RPMI7951 (cell line): ENCODE measurements at regions not wholly inside any gene's neighbourhood (a gene's known extent, or its start where the extent isn't known, plus 50 kb on each side); places are given as distances from the start of the nearest gene placed in this dataset.

ENCODE experiments used
- DNase-seq: peaks from one replicate; pipeline ENCODE4 v3.0.0-alpha.2; 2012; ENCODE audit warnings: low read depth

DNA sequence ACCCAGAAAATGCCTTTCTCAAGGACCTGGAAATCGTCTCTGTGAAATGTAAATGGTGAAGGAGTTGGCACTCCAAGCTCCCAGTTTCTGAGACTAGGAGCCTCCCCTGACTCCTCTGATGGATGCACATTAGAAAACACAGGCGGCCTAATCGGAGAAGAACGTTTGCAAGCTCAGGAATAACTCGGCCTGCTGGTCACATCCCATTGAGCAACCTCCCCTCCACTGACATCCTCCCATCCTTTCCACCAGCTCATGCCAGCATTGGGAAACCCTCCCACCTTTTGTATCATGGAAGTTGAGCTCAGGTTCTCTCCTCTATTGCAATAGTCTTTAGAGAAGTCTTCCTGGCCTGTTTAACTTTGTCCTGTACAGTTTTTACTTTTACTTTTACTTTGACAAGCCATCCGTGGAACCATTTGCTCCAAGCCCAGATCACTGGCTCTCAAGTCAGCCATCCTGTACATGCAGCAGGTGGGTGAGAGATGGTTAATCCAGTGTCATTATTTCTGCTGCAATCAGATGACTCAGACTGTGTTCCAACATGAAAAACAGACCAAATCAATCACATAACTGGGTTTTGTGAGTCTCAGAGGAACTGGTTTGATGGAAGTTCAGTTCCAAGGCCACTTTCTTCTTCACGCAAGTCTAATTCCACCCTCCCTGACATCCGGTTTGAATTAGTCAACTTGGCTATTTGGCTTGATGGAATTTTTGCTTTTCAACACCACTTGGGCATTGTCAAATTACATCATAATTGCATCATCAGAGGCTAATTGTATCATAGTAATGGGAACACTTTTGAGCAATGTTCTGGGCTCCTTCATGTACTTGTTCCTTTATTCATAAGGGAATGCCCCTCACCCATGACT, 619.4 kb upstream of the CDH4 start:
- no peak for DNase-seq

DNA sequence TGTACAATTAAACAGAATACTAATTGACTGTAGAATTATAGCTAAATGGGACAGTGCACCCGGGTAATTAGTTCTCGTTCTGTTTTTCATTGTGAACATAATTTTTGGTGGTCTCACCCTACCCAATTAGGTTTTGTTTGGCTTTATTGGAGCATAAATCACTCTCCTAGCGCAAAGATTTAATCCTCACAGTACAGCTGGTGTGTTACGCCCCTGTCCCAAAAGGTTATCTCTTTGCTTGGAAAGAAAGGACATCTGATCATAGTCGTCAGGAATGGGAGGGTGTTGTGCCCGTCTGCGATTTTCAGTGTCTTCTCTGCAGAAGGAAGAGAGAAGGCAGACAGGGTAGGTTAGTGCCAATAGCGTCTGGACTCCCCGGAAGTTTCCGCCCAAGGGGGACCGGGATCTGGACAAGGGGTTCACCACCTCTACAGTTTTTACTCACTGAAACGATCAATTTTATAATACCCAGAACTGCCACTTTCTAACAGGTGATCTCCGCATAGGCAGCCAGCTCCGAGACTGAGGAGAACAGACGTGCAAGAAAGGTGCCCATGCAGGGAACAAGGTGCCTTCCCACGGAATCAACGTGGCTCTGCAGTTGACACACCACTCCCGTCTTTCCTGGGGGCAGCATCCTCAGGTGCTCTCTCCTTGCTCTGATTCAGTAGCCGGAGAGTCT, 617.4 kb upstream of the CDH4 start:
- no peak for DNase-seq

DNA sequence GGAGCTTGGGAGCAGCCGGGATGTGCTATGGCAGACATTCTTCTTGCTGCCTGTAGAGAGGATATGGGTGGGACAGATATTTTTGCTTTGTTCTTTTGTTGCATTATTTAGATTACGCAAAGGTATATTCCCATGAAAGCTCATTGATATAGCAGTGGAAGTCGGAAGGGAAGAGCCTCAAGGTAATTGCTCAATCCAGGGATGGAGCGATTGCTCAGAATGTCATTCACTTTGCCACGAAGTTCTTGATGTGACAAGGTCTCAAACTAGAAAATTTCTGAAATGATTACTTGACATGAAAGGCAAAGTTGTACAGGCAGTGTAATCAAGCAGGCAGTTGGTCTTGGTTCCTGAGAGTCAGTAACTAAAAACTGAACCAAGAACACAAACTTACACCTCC, 615.6 kb upstream of the CDH4 start:
- no peak for DNase-seq

DNA sequence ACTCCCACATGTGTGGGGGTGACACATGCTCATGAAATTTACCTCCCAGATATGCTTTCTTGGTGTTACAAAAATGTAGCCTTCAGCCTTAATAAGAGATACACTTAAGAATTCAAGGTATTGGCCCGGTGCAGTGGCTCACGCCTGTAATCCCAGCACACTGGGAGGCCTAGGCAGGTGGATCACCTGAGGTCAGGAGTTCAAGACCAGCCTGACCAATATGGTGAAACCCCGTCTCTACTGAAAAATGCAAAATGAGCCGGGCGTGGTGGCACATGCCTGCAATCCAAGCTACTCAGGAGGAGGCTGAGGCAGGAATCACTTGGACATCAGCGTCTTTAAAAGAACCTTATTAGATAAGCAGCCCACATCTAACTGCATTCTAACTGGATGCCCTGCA, 614.3 kb upstream of the CDH4 start:
- DNase-seq: no peak

DNA sequence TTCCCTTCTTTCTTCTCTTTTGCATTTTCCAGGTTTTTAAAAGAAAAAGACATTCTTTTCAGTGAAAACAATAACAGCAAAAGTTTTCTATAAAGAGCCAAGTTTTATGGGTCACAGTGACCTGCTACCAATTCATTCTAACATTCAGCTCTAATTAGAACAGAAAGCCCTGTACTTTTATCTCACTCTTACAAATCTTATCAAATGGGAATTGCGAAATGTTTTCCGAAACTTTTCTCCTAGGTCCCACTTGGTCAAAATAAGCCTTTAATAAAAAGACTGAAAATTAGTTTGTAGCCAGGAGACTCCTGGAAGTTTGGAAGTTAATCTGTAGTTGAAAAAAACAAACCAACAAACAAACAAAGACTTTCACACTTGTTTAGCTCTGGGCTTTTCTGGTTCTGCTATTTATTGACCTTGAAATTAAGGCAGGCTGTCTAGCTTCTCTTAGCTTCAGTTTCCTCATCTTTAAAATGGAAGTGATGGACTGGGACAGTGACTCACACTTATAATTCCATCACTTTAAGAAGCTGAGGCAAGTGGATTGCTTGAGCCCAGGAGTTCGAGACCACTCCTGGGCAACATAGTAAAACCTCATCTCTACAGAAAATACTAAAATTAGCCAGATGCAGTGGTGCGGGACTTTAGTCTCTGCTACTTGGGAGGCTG, 613.5 kb upstream of the CDH4 start:
- DNase-seq: no peak

DNA sequence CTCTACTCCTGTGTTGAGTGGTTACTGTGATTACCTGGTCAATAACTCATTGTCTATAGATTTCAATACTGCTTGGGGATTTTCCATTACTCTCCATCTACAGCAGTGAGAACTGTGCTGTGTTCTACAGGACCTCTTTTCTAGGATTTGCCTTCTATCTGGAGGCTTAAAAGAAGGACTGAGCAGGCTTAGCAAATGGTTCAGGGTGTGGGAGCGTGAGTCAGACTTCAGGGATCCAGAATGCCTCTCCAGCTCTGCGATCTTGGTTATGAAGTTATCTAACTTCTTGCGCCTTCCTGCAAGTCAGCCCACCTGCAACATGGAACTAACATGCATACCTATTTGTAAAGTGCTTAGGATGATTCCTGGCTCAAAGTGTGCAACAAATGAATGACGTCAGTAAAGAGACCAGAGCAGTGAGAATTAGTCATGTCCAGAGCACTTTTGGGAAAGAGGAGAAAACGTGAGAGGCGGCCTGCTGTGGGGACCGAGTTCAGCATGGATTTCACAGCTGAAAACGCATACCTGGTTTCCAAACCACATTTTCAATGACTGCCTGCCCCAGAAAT, 610.1 kb upstream of the CDH4 start:
- DNase-seq: no peak

DNA sequence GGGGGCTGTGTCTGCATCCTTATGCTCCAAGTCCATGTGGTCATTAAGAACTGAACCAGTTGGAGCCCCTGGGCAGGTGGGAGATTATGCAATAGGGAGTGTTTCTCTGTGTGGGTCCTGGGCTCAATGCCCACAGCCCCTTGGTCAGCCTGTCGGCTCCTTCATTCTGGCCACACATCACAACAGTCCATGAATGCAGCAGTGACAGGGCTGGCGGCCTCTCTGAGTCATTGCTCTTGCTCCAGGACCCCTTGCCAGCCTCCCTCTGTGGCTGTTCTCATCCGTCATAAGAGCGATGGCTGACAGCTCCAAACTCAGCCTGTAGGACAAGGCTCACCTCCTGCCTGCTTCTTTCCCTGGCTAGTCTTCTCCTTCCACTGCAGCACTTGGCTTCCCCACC, 609.5 kb upstream of the CDH4 start:
- DNase-seq: no peak

DNA sequence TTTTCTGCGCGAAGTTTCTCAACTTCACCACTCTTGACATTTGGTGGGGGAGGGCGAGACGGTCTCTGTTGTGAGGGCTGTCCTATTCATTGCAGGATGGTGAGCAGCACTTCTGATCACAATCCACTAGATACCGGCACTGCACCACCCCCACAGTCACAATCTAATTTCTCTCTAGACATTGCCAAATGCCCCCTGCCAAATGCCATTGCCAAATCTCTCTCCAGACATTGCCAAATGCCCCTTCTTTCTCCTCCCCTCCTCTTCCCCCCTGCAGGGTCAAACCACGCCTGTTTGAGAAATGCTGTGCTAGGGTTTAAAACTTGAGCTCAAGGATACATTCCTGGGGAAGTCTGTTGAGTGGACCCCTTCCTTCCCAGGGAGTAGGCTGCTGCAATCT, 603.5 kb upstream of the CDH4 start:
- no peak for DNase-seq

DNA sequence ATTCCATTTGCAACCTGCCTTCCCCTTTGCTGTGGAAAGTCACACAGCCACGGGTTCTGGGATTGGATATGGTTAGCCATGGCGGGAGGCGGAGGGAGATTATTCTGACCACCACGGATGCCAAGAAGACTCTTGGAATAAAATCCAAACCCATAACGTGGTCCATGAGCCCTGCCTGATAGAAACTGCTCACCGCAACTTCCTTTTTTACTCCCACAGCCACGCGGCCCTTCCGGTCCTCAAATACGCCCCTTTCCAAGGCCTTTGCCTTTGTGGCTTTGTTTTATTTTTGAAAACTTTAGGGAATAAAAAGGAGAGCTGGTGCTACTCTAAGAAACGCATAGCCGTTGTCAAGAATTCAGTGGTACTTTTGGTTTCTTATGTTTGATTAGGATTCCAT, 602.5 kb upstream of the CDH4 start:
- no peak for DNase-seq

DNA sequence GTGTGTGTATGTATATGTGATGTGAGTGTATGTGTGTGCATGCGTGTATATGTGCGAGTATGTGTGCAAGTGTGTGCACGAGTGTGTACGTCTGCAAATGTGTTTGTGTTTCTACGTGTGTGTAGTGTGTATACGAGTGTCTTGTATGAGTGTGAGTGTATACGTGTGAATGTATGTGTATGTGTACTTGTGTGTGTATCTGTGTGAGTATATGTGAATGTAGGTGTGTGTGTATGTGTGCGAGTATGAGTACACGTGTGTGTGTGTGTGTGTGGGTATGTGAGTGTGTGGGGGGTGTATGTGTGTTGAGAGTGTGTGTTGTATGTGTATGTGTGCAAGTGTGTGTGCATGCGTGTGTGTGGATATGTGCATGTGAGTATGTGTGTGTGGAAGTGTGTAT, 602.0 kb upstream of the CDH4 start:
- DNase-seq: no peak

DNA sequence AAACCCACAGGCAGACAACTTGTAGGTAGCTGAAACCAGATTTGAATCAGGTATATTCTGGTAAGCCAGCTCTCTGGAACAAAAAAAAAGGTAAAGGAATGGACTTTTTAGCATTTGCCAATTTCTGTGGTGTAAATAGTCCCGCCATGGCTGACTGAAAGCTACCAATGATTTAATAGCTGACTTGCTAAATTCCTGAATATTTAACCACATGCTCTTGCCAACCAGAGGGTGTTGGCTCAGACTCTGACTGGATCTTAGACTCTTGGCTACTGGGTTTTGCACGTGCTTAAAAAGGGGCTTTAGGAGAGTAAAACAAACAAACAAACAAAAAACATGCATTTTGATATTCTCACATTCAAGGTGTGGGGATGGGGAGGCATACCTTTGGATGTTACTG, 600.0 kb upstream of the CDH4 start:
- no peak for DNase-seq

DNA sequence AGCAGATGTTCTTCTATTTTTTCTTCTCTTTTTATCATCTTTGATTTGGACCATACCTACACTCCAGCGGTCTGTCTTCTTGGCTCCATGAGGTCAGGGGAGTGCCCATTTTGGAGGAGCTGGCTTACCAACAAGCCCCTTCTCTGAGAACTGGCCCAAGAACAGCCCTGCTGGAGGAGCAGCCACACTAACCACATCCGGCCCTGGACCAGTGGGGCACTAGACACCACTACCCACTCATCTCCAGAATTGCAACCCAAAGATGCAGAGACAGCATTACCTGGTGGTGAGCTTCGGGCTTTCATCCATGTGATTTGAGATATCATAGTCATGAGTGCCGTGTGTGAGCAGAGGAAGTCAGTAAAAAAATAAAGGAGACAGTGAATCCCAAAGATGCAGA, 599.4 kb upstream of the CDH4 start:
- no peak for DNase-seq

DNA sequence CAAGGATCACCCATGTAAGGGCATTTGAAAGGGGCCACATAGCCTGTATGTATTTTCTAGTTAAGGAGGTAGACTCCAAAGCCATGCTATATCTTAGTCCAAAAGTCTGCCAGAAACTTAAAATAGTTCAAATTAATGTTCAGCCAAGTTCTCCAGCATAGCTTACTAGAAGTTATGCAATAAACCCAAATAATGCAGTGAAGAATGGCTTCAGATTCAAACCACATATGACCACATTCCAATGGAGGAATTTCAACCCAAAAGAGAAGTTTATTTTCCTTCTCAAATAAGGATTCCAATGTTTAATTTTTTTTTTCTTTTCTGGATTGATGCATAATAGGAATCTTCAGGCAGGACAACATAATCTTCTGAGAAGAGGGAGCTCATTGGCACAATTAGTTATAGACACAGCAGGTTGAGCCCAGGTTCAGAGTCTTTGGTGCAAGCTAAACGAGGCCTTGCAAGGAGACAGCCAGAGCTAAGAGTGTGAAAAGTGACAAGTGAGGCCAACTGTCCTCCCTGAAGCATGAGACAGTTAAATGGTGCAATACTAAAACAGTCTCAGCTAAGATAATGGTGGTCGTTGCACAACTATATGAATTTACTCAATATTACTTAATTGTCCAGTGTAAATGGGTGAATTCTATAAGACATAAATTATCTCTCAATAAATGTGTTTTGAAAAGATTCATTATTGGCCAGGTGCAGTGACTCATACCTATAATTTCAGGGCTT, 598.8 kb upstream of the CDH4 start:
- no peak for DNase-seq

DNA sequence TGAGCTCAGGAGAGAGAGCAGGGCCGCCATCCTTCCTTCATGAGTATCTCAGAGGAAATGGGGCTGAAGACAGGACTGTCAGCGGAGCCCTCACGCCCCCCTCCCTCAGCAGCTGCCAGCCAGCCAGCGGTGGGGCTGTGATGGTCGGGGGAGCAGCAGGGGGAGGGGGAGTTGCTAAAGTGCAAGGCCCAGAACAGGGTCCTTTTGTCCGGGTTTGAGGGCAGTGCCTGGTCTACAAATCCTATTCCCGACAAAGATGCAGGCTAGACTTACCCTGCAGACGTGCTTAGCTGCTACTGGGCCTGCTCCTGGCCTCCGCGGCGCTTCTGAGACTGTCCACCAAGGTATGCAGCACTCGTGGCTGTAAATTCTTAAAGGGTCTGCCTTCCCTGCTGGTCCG, 593.4 kb upstream of the CDH4 start:
- DNase-seq: no peak

DNA sequence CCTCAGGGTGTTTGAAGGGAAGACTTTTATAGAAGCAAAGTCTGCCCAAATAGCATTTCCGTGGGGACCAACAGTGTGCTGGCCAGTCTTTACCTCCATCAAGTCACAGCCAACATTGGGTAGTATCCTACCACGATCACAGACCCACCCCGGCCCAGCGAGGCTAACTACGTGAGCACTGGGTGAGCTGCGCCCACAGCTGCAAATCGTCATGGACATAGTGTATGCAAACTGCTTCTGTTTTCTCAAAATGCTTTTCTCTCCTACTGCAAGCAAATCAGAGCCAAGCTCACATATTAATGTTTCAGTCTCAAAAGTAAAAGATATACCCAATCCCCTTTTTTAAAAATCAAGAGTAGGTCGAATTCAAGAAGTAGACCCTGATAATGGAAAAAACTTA, 592.8 kb upstream of the CDH4 start:
- DNase-seq: no peak

DNA sequence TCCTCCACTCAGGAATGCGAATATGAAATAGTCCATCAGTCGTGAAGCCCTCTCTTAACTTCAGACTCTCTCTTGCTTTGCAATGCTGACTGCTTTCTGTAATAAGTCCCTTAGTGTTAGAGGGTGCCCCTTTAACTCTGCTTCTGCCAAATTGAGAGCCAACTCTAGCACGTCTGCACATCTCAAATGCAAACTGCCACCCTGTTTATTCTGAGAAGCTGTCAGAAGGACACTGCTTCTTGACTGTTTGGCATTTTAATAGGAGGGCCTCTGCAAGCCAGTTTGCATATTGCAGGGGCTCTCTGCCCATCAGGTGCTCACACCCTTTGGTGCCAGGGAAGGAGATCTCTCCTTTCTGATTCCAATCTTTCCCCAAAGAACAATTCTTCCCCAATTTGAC, 589.8 kb upstream of the CDH4 start:
- no peak for DNase-seq

DNA sequence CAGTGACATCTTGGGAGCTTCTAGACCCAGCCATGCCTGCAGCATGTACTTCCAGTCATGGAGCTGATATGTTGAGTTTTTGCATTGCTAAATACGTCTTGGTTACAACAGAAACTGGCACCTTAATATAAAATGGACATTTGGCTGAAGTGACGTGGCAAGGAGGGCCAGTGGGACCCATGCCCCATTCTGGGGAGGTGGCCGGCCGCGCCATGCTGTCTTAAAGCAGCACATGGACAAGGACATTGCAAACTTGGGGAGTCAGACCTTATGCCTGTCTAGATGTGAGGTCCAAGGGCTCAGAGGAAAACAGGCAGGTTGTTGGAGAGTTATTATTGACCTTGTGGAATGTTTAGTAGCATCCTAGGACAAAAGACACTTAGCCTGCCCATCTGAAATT, 588.0 kb upstream of the CDH4 start:
- no peak for DNase-seq

DNA sequence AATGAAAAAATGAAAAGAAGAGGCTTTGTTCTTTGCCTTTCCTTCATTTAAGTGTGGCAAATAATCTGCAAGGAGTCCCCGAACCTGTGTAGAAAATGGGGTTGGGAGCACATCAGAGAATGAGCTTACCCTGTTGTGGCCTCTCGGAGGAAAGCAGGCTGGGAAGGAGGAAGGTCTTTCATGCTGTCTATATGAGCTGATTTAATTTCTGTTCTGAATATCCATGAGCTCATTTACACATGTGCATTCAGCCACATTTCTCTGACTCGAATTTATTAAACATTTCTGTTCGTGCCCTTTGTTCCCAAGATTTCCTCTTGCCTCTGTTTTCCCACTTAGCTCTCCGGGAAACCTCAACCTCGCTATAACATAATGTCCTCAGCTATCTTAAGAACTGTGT, 584.4 kb upstream of the CDH4 start:
- no peak for DNase-seq

DNA sequence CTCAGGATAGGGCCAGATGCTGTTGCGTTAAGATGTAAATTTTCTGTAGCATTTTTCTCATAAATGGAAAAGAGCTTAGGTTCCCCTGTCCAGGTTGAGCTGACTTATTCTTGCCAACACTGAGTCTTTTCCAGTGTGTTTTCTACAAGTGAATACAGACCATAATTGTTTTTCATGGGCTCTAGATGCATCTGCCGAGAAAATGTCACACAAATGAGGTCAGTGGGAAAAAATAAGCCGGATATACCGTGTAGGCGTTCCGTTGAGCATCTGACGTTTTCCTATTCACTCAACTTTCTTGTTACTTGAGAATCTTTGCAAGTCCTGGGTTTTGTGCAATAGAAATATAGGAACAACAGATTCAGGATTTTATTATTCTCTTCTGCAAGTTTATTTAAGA, 582.9 kb upstream of the CDH4 start:
- DNase-seq: no peak

DNA sequence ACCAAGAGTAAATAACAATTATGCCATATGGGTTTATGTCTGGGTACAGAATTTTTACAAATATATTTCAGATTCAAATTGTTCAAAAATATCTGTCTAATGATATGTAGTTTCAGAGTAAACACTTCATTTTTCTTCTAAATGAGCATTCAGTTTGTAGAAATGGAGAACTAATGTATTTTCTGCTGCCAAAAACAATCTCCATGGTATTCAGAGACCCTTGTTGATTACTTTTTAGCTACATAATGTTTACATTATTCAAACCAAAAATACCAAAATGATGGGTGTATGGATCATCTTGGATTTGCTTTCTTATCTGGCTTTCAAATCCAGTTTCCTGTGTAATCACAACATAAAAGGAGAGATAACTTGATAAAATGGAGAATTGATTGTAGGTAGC, 576.0 kb upstream of the CDH4 start:
- DNase-seq: no peak

DNA sequence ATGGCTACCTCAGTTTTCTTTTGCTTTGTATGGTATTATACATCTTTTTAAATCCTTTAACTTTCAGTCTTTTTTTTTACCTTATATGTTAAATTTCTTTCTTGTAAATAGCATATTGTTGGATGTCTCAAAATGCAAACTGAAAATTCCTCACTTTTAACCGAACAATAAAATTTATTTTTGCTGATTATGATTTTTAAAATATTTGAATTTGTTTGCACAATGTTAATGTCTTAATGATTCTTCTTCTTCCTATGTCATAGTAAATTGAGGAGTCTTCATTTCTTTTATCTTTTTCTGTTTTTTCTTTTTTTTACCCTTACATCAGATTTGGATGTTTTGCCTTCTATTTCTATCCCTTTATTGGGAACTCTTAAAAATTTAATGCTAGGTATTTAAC, 574.2 kb upstream of the CDH4 start:
- no peak for DNase-seq

DNA sequence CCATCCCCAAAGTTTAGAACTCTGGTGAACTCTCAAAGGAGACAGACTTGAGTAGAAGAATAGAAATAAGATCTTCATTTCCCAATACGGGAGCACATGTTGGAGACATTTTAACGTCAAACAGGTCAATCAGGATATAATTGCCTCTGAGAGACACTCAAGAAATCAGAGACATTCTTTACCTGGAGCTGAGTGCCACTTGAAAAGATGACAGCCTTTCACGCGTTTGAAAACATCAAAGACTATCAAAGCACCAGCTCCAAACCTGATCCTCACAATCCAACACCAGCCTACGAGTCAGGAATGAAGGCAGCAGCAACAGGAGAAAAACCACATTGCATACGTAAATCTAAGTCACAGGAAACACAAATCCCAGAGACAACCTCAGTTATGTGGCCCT, 571.5 kb upstream of the CDH4 start:
- no peak for DNase-seq
